ENCODE measurements at regions not wholly inside any gene's neighbourhood (a gene's known extent, or its start where the extent isn't known, plus 50 kb on each side); places are given as distances from the start of the nearest gene placed in this dataset.

DNA sequence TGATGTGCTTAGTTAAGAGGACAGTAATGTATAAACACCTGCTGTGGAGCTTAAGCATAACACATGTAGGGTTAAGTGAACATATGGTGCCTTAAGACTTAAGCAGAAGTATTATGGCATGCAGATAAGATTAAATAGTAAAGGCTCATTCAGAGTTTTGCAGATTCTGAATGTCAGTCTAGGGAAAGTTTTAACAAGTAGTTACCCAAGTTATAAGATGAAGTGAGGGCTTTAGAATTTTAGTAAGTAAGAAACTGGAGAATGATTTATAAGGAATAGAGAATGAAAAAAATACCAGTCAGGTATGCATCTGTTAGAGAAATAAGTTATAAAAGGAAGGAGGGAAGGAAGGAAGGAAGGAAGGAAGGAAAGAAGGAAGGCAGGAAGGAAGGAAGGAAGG lies 902.1 kb downstream of the TRAM1L1 start:
- Histone ChIP-seq H3T11ph (ENCODE audit: low read length) (no peak overlapping the region), H3K23me2 (ENCODE audit: insufficient read length, low read depth, low read length, poor library complexity, severe bottlenecking) (no peaks in the 10 kb centered on the region), H3K79me1 (ENCODE audit: insufficient read depth, low read depth, low read length, poor library complexity, severe bottlenecking) (no peaks in the 10 kb centered on the region), H4K20me1 (ENCODE audit: control insufficient read depth, insufficient read depth, insufficient read length) (no peaks in the 10 kb centered on the region), H3K9ac (ENCODE audit: extremely low read depth, insufficient read length, low read length) (no peak overlapping the region), H3K9me3 (ENCODE audit: control insufficient read depth, low read depth, low read length) (no peaks in the 10 kb centered on the region), H3K4me2 (ENCODE audit: insufficient read depth, insufficient read length, low read length) (no peak overlapping the region), H3K4ac (ENCODE audit: low read depth, low read length) (no peak overlapping the region), H4K8ac (replicated peaks; ENCODE audit: insufficient read length, low read depth, low read length) (no peak overlapping the region), H3K4me1 (ENCODE audit: insufficient read depth, low read length) (no peaks in the 10 kb centered on the region), H4K5ac (ENCODE audit: insufficient read length, low read depth, low read length) (no peak overlapping the region), H2BK5ac (ENCODE audit: insufficient read length, low read length) (no peak overlapping the region), H3K27ac (ENCODE audit: insufficient read length, low read depth, low read length) (no peak overlapping the region), H3K27me3 (ENCODE audit: insufficient read depth, low read length) (no peaks in the 10 kb centered on the region), H3K14ac (ENCODE audit: insufficient read depth, low read length) (no peak overlapping the region), H4K91ac (ENCODE audit: insufficient read length, low read depth, low read length) (no peak overlapping the region), H2AFZ (ENCODE audit: low read length) (no peak overlapping the region), H2BK120ac (ENCODE audit: low read depth, low read length, poor library complexity, severe bottlenecking) (no peak overlapping the region), H3K79me2 (ENCODE audit: insufficient read depth, low read length) (no peaks in the 10 kb centered on the region), H2BK12ac (ENCODE audit: insufficient read length, low read depth, low read length) (no peak overlapping the region), H2BK20ac (ENCODE audit: low read depth, low read length, poor library complexity, severe bottlenecking) (no peak overlapping the region), H3K18ac (ENCODE audit: insufficient read length, low read depth, low read length) (no peak overlapping the region), H2BK15ac (ENCODE audit: low read depth, low read length) (no peak overlapping the region), H3K56ac (ENCODE audit: insufficient read length, low read depth, low read length) (no peak overlapping the region), H2AK5ac (ENCODE audit: insufficient read length, low read length) (no peak overlapping the region), H3K23ac (ENCODE audit: insufficient read length, low read depth, low read length) (no peak overlapping the region)
- Mint-ChIP-seq H3K36me3 (ENCODE audit: insufficient read depth in 1 of 3, low read depth in 3 of 3) (no peaks in the 10 kb centered on the region), H3K27me3 (ENCODE audit: low read depth) (no peaks in the 10 kb centered on the region), H3K4me1 (no peaks in the 10 kb centered on the region), H3K9me3 (no peaks in the 10 kb centered on the region), H3K4me3 (no peak overlapping the region), H3K27ac (no peak overlapping the region)
- DNase-seq = no peak
- TF ChIP-seq, protein P1, sequence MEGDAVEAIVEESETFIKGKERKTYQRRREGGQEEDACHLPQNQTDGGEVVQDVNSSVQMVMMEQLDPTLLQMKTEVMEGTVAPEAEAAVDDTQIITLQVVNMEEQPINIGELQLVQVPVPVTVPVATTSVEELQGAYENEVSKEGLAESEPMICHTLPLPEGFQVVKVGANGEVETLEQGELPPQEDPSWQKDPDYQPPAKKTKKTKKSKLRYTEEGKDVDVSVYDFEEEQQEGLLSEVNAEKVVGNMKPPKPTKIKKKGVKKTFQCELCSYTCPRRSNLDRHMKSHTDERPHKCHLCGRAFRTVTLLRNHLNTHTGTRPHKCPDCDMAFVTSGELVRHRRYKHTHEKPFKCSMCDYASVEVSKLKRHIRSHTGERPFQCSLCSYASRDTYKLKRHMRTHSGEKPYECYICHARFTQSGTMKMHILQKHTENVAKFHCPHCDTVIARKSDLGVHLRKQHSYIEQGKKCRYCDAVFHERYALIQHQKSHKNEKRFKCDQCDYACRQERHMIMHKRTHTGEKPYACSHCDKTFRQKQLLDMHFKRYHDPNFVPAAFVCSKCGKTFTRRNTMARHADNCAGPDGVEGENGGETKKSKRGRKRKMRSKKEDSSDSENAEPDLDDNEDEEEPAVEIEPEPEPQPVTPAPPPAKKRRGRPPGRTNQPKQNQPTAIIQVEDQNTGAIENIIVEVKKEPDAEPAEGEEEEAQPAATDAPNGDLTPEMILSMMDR (conservative IDR thresholded peaks at IDR 0.05) = no peak
